Body of pancreas (tissue), 4 donors: ENCODE measurements at regions not wholly inside any gene's neighbourhood (a gene's known extent, or its start where the extent isn't known, plus 50 kb on each side); places are given as distances from the start of the nearest gene placed in this dataset.

Experiments used
- POLR2A ChIP-seq, 3 donors: fragments of 450-650 bp; IDR thresholded peaks; one replicate each; pipeline ENCODE4 v1.6.1; 2016; ENCODE audit warnings: antibody characterized with exemption in 3 of 3, mild to moderate bottlenecking in 2 of 3
- TF ChIP-seq, protein P1 (sequence below), 7 experiments: fragments of 450-650 bp in 4 of 7; fragments of 200-600 bp in 3 of 7; sonication (generic) in 3 of 7; IDR thresholded peaks; one replicate each; pipeline ENCODE4 v1.5.1; 2016 to 2019; ENCODE audit warnings: antibody characterized with exemption in 7 of 7

DNA sequence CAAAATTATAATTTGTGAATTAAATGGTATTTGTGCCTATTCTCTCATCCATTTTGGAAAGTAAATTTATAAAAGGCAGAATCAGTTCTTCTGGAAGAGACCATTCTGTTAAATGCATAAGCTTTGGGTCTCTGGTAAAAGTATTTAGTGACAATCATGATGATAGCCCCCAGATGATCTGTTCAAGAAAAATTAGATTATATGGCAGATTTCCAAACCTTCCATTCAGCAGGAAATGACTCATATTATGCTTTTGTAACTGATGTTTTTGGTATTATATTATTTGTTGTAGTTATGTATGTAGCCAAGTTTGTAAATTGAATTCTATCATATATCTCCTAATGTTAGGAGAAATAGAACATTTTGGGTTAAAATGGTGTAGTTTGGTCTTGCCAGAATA, 340.8 kb upstream of the DPH6 start:
- TF ChIP-seq, protein P1, sequence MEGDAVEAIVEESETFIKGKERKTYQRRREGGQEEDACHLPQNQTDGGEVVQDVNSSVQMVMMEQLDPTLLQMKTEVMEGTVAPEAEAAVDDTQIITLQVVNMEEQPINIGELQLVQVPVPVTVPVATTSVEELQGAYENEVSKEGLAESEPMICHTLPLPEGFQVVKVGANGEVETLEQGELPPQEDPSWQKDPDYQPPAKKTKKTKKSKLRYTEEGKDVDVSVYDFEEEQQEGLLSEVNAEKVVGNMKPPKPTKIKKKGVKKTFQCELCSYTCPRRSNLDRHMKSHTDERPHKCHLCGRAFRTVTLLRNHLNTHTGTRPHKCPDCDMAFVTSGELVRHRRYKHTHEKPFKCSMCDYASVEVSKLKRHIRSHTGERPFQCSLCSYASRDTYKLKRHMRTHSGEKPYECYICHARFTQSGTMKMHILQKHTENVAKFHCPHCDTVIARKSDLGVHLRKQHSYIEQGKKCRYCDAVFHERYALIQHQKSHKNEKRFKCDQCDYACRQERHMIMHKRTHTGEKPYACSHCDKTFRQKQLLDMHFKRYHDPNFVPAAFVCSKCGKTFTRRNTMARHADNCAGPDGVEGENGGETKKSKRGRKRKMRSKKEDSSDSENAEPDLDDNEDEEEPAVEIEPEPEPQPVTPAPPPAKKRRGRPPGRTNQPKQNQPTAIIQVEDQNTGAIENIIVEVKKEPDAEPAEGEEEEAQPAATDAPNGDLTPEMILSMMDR (IDR thresholded peaks at IDR 0.05): no peak
- no peak for TF ChIP-seq POLR2A (IDR thresholded peaks at IDR 0.05)
